ENCODE measurements at regions not wholly inside any gene's neighbourhood (a gene's known extent, or its start where the extent isn't known, plus 50 kb on each side); places are given as distances from the start of the nearest gene placed in this dataset.

DNA sequence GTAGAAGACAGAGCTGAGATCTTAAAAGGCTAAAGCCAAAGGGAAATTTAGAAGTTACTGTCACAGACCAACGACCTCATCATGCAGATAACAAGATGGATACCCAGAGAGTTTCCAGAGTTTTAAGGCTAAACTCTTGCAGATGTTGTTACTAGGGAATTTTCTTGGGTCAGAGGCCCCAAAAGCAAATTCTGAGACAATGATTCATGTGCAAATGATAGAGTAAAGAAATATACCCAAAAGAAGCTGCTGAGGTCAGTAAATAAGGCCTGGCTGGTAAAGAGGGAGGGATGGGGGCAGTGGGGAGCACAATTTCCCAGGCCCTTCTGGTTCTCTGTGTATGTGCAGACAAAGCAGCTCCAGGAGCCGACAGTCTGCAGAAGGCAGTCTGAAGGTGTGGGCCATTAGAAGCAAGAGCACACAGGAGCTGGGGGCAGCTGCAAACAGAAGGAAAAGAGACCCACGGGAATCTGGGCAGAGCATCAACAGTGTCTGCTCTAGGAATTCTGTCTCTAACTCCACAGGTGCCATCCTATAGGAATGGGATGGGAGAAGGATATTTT, 330.8 kb downstream of the TBC1D4 start:
- Histone ChIP-seq H3K27me3 (ENCODE audit: control insufficient read depth in 1 of 2, insufficient read depth in 2 of 2, low read length in 1 of 2) (no peaks in the 10 kb centered on the region), H3K9me3 (ENCODE audit: control insufficient read depth, low read length) (no peaks in the 10 kb centered on the region), H3K36me3 (ENCODE audit: control insufficient read depth in 1 of 2, insufficient read depth in 2 of 2, low read length in 1 of 2) (no peaks in the 10 kb centered on the region), H3K27ac (ENCODE audit: low read depth in 1 of 2, low read length in 2 of 2) (no peak overlapping the region), H3K4me3 (ENCODE audit: low read length in 2 of 2) (no peak overlapping the region), H3K4me1 (ENCODE audit: control insufficient read depth in 1 of 2, insufficient read depth in 2 of 2, low read length in 2 of 2) (peaks cover 3 to 4% of the 10 kb centered on the region in 2 donors)
- ATAC-seq (ENCODE audit: low FRiP score): no peak
- intact Hi-C loops (cut with DNase I): no loop called here
- DNase-seq: no peak
- 39 to 55% methylated on average over 3 of the region's 3 CpGs for WGBS, 2 donors

DNA sequence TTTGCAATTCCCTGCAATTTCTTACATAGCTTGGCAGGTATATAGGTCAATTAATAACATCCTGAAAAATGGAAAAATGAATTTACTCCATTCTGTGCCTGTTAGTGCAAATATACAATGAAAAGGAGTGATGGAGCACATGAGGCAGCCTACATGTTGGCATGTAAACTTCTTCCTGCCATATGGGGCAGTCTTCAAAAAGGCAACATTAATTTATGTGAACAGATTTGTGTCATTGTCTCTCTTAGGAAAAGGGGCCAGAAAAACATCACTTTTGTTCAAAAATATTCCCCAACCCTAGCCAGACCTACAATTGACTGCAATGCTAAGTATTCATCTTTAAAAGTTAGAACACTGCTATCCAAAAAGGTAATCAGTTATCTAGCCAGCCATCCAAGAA, 332.2 kb downstream of the TBC1D4 start:
- Histone ChIP-seq H3K9me3 (ENCODE audit: control insufficient read depth, low read length) (no peaks in the 10 kb centered on the region), H3K27me3 (ENCODE audit: control insufficient read depth in 1 of 2, insufficient read depth in 2 of 2, low read length in 1 of 2) (no peaks in the 10 kb centered on the region), H3K4me1 (ENCODE audit: control insufficient read depth in 1 of 2, insufficient read depth in 2 of 2, low read length in 2 of 2) (peaks cover 3 to 4% of the 10 kb centered on the region in 2 donors), H3K4me3 (ENCODE audit: low read length in 2 of 2) (no peak overlapping the region), H3K27ac (ENCODE audit: low read depth in 1 of 2, low read length in 2 of 2) (no peak overlapping the region), H3K36me3 (ENCODE audit: control insufficient read depth in 1 of 2, insufficient read depth in 2 of 2, low read length in 1 of 2) (no peaks in the 10 kb centered on the region)
- ATAC-seq (ENCODE audit: low FRiP score) (no peak), DNase-seq (no peak)
- intact Hi-C loops (cut with DNase I): no loop called here

DNA sequence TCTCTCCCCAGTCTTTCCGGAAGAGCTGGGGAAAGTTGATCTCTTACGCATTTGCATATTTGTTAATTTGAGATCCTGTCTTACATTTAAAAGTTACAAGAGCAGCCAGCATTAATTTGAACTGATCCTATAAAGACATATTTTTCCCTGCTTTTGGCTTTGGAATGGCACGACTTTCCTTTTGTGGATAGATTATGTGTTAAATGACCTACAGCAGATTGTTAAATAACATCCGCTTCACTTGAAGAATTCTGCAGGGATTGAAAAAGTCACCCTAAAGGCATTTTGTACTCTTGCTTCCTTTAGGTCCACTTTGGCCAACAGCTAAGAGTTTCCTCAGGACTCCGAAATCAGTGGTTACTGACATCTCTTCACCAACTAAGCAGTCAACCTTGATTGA, 334.0 kb downstream of the TBC1D4 start:
- 75 to 86% methylated on average over 5 of the region's 5 CpGs for WGBS, 2 donors
- Histone ChIP-seq H3K27ac (ENCODE audit: low read depth in 1 of 2, low read length in 2 of 2) (no peak overlapping the region), H3K4me3 (ENCODE audit: low read length in 2 of 2) (no peak overlapping the region), H3K36me3 (ENCODE audit: control insufficient read depth in 1 of 2, insufficient read depth in 2 of 2, low read length in 1 of 2) (no peaks in the 10 kb centered on the region), H3K4me1 (ENCODE audit: control insufficient read depth in 1 of 2, insufficient read depth in 2 of 2, low read length in 2 of 2) (no peaks in the 10 kb centered on the region), H3K27me3 (ENCODE audit: control insufficient read depth in 1 of 2, insufficient read depth in 2 of 2, low read length in 1 of 2) (no peaks in the 10 kb centered on the region), H3K9me3 (ENCODE audit: control insufficient read depth, low read length) (no peaks in the 10 kb centered on the region)
- DNase-seq: no peak
- intact Hi-C loops (cut with DNase I): no loop called here
- ATAC-seq (ENCODE audit: low FRiP score): no peak

DNA sequence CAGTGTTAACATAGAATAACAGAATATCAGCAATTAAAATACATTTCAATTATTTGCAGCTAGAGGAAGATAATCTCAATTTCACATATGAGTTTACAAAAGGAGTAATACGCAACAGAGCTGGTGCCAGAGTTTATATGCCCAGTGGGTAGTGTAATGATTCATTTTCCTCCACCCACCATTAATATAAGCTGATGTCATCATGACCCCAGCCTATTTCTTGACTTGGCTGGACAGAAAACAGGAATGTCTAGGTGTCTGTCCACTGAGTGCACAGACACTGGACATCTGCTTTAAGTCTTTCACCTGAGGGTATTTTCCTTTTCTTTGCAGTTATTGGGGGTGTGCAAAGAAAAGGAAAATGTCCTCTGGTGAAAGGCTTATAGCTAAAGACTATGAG, 335.5 kb downstream of the TBC1D4 start:
- Histone ChIP-seq H3K27ac (ENCODE audit: low read depth in 1 of 2, low read length in 2 of 2) (no peak overlapping the region), H3K9me3 (ENCODE audit: control insufficient read depth, low read length) (no peaks in the 10 kb centered on the region), H3K36me3 (ENCODE audit: control insufficient read depth in 1 of 2, insufficient read depth in 2 of 2, low read length in 1 of 2) (no peaks in the 10 kb centered on the region), H3K4me1 (ENCODE audit: control insufficient read depth in 1 of 2, insufficient read depth in 2 of 2, low read length in 2 of 2) (no peaks in the 10 kb centered on the region), H3K4me3 (ENCODE audit: low read length in 2 of 2) (no peak overlapping the region), H3K27me3 (ENCODE audit: control insufficient read depth in 1 of 2, insufficient read depth in 2 of 2, low read length in 1 of 2) (no peaks in the 10 kb centered on the region)
- DNase-seq (no peak), ATAC-seq (ENCODE audit: low FRiP score) (no peak)
- 94 to 100% methylated on average over 1 of the region's 1 CpG for WGBS, 2 donors
- intact Hi-C loops (cut with DNase I): no loop called here

DNA sequence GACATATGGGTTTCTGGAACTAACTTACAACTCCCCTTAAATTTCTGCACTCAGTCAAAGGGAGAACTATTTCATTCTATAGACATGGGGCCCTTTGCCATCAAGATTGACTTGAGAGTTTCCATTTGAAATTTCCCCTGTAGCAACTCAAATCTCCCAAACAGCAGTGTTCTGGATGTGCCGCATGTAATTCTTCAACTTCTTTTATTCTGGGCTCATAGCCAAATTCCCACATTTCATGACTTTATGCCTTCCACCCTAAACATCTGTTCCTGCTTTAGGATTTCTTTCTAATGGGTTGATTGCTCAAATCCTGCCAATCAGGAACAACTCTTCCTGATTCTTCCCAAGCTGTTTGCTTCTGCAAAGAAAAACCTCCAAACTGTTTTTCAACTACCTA, 336.0 kb downstream of the TBC1D4 start:
- H3K4me3 ChIP-seq (ENCODE audit: low read length in 2 of 2): no peak overlapping the region
- ATAC-seq (ENCODE audit: low FRiP score): no peak
- no peaks in the 10 kb centered on the region for H3K4me1 ChIP-seq (ENCODE audit: control insufficient read depth in 1 of 2, insufficient read depth in 2 of 2, low read length in 2 of 2)
- 30 to 31% methylated on average over 1 of the region's 1 CpG for WGBS, 2 donors
- no peaks in the 10 kb centered on the region for H3K27me3 ChIP-seq (ENCODE audit: control insufficient read depth in 1 of 2, insufficient read depth in 2 of 2, low read length in 1 of 2)
- H3K36me3 ChIP-seq (ENCODE audit: control insufficient read depth in 1 of 2, insufficient read depth in 2 of 2, low read length in 1 of 2): no peaks in the 10 kb centered on the region
- DNase-seq: no peak
- no peak overlapping the region for H3K27ac ChIP-seq (ENCODE audit: low read depth in 1 of 2, low read length in 2 of 2)
- no peaks in the 10 kb centered on the region for H3K9me3 ChIP-seq (ENCODE audit: control insufficient read depth, low read length)
- intact Hi-C loops (cut with DNase I): no loop called here

DNA sequence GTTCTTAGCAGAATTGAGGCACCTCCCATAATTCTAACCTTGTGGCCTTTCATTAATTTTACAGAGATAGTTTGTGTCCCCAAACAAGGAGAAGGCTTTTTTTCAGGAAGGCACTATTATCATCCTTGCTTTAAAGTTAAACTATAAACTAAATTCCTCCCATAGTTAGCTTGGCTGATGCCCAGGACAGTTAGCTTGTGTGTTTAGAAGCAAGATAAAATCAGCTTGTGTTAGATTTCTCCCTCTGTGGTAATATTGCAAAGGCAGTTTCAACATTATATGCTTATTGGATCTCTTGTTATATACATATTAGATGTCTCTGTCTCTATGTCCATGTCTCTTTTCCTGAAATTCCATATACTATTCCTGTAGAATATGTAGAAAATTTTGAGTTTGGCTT, 342.7 kb downstream of the TBC1D4 start:
- ATAC-seq (ENCODE audit: low FRiP score) (no peak), DNase-seq (no peak)
- H3K4me1 ChIP-seq (ENCODE audit: control insufficient read depth in 1 of 2, insufficient read depth in 2 of 2, low read length in 2 of 2): peaks cover 0 to 2% of the 10 kb centered on the region in 2 donors
- H3K9me3 ChIP-seq (ENCODE audit: control insufficient read depth, low read length): no peaks in the 10 kb centered on the region
- H3K27ac ChIP-seq (ENCODE audit: low read depth in 1 of 2, low read length in 2 of 2): no peak overlapping the region
- H3K27me3 ChIP-seq (ENCODE audit: control insufficient read depth in 1 of 2, insufficient read depth in 2 of 2, low read length in 1 of 2): no peaks in the 10 kb centered on the region
- H3K4me3 ChIP-seq (ENCODE audit: low read length in 2 of 2): no peak overlapping the region
- no peaks in the 10 kb centered on the region for H3K36me3 ChIP-seq (ENCODE audit: control insufficient read depth in 1 of 2, insufficient read depth in 2 of 2, low read length in 1 of 2)
- intact Hi-C loops (cut with DNase I): no loop called here

DNA sequence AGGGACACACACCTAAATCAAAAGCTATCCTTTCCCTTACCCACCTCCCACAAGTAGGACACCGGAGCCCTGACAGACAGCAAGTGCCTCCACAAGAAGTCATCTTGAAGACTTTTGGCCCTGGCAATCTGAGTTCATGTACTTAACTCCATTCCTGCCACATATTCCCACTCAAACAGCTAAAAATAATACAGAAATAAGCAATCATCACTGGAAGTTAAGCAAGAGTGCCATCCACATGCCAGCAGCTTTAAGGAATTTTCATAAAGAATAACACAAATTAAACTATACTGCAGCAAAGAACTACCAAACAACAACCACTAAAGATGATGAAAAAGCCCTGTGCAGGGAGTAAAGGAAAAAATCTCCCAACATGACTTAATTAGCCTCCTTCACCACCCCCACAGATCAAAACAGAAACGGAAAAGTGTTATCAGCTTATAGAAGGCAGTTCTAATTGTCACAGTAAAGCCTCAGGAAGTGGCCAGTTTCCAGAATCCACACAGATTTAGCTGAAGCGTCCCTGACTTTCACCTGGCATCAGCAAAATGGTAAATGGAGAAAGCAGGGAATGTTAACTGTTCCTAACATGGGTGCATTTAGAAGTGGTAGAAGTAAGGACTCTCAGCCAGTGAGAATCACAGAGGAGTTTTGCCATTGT, 343.9 kb downstream of the TBC1D4 start:
- Histone ChIP-seq H3K4me1 (ENCODE audit: control insufficient read depth in 1 of 2, insufficient read depth in 2 of 2, low read length in 2 of 2) (peaks cover 0 to 4% of the 10 kb centered on the region in 2 donors), H3K9me3 (ENCODE audit: control insufficient read depth, low read length) (no peaks in the 10 kb centered on the region), H3K27ac (ENCODE audit: low read depth in 1 of 2, low read length in 2 of 2) (no peak overlapping the region), H3K4me3 (ENCODE audit: low read length in 2 of 2) (no peak overlapping the region), H3K27me3 (ENCODE audit: control insufficient read depth in 1 of 2, insufficient read depth in 2 of 2, low read length in 1 of 2) (no peaks in the 10 kb centered on the region), H3K36me3 (ENCODE audit: control insufficient read depth in 1 of 2, insufficient read depth in 2 of 2, low read length in 1 of 2) (no peaks in the 10 kb centered on the region)
- DNase-seq (no peak), ATAC-seq (ENCODE audit: low FRiP score) (no peak)
- intact Hi-C loops (cut with DNase I): no loop called here
- 18 to 25% methylated on average over 3 of the region's 3 CpGs for WGBS, 2 donors

DNA sequence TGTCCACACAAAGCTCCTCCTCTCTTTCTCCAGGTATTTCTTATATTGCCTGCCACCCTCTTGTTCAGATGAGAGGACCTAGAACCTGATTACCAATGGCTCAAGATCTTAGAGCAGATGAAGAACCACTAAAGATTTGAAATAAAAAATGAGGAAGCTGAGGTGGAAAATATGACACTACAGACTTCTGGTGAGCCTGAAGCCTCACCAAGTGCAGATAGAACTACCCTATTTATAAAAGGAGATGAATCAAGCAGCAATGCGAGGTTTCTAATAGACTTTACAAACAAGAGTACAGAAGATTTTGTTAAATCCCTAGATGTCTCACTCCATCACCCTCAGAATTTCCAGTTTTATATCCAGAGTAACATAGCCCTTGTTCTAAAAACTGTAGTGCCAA, 345.8 kb downstream of the TBC1D4 start:
- Histone ChIP-seq H3K36me3 (ENCODE audit: control insufficient read depth in 1 of 2, insufficient read depth in 2 of 2, low read length in 1 of 2) (no peaks in the 10 kb centered on the region), H3K4me3 (ENCODE audit: low read length in 2 of 2) (no peak overlapping the region), H3K27me3 (ENCODE audit: control insufficient read depth in 1 of 2, insufficient read depth in 2 of 2, low read length in 1 of 2) (no peaks in the 10 kb centered on the region), H3K4me1 (ENCODE audit: control insufficient read depth in 1 of 2, insufficient read depth in 2 of 2, low read length in 2 of 2) (peaks cover 0 to 4% of the 10 kb centered on the region in 2 donors), H3K9me3 (ENCODE audit: control insufficient read depth, low read length) (no peaks in the 10 kb centered on the region), H3K27ac (ENCODE audit: low read depth in 1 of 2, low read length in 2 of 2) (no peak overlapping the region)
- 88 to 94% methylated on average over 1 of the region's 1 CpG for WGBS, 2 donors
- ATAC-seq (ENCODE audit: low FRiP score) (no peak), DNase-seq (no peak)
- intact Hi-C loops (cut with DNase I): no loop called here

DNA sequence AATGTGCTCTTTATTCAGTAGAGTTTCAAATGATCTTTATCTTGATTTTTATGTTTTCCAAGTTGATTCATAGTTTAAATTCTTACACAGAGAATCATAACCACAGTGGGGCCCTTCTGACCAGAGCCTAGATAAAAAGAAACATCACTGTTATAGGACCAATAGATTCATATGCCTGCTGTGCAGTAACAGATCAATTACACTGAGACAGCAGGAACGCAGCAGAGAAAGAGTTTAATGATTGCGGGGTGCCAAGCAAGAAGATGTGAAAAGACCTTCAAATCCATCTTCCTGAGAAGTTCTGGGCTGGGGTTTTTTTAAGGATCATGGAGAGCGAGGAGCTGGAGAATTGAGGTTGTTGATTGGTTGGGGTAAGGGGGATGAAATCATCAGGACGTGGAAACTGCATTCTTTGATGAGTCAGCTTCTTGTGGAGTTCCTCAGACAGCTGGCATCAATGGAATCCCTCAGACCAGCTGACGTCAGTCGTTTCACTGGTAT, 346.6 kb downstream of the TBC1D4 start:
- DNase-seq (no peak), ATAC-seq (ENCODE audit: low FRiP score) (no peak)
- Histone ChIP-seq H3K4me1 (ENCODE audit: control insufficient read depth in 1 of 2, insufficient read depth in 2 of 2, low read length in 2 of 2) (peaks cover 0 to 4% of the 10 kb centered on the region in 2 donors), H3K27ac (ENCODE audit: low read depth in 1 of 2, low read length in 2 of 2) (no peak overlapping the region), H3K4me3 (ENCODE audit: low read length in 2 of 2) (no peak overlapping the region), H3K9me3 (ENCODE audit: control insufficient read depth, low read length) (no peaks in the 10 kb centered on the region), H3K27me3 (ENCODE audit: control insufficient read depth in 1 of 2, insufficient read depth in 2 of 2, low read length in 1 of 2) (no peaks in the 10 kb centered on the region), H3K36me3 (ENCODE audit: control insufficient read depth in 1 of 2, insufficient read depth in 2 of 2, low read length in 1 of 2) (no peaks in the 10 kb centered on the region)
- 55 to 61% methylated on average over 6 of the region's 6 CpGs for WGBS, 2 donors
- intact Hi-C loops (cut with DNase I): no loop called here
